Natural killer cell (primary cell): ENCODE measurements at regions not wholly inside any gene's neighbourhood (a gene's known extent, or its start where the extent isn't known, plus 50 kb on each side); places are given as distances from the start of the nearest gene placed in this dataset.
A peak's percentile ranks its signal among the peaks of the same experiment; 100 is the strongest.
"Not testable (repeated sequence)": the region's sequence is repeated elsewhere in the genome, so short reads cannot be mapped to it uniquely, and the experiment has no call there.

Experiments used
- ATAC-seq, 3 donors: fragments of 150-1000 bp in 2 of 3; fragments of 200-7000 bp in 1 of 3; cut with Tn5 transposase; 1 replicate in 1 of 3; 2 replicates in 2 of 3; pipeline ENCODE4 v1.10.0; 2021; ENCODE audit warnings: mild to moderate bottlenecking in 2 of 3, moderate library complexity in 2 of 3
- DNase-seq, 2 donors: peaks; one replicate each; pipeline versions ENCODE4 v3.0.0 to v3.0.0-alpha.2; 2013 to 2021; ENCODE audit warnings: mixed read lengths in 1 of 2
- H3K27ac ChIP-seq: one replicate; pipeline ENCODE4 v1.5.1; 2013; ENCODE audit warnings: mild to moderate bottlenecking, low read length
- H3K27me3 ChIP-seq: one replicate; pipeline ENCODE4 v1.6.1; 2013; ENCODE audit warnings: low read length; ENCODE audit not compliant: control insufficient read depth, insufficient read depth
- H3K36me3 ChIP-seq: one replicate; pipeline ENCODE4 v1.6.1; 2013; ENCODE audit warnings: low read length; ENCODE audit not compliant: control insufficient read depth, insufficient read depth
- H3K4me1 ChIP-seq: one replicate; pipeline ENCODE4 v1.6.1; 2013; ENCODE audit warnings: low read length; ENCODE audit not compliant: control insufficient read depth, insufficient read depth
- H3K4me3 ChIP-seq: one replicate; pipeline ENCODE4 v1.5.1; 2013; ENCODE audit warnings: low read length
- H3K9me3 ChIP-seq: one replicate; pipeline ENCODE4 v1.6.1; 2013; ENCODE audit warnings: low read length; ENCODE audit not compliant: control insufficient read depth, insufficient read depth
- H3K27ac Mint-ChIP-seq, 2 donors: one replicate each; pipeline ENCODE4 v1.8.0; 2022; ENCODE audit warnings: mild to moderate bottlenecking in 2 of 2, mixed read lengths in 2 of 2, moderate library complexity in 1 of 2
- H3K27me3 Mint-ChIP-seq, 2 donors: one replicate each; pipeline ENCODE4 v1.8.0; 2022; ENCODE audit warnings: low read depth in 2 of 2, mixed read lengths in 2 of 2
- H3K36me3 Mint-ChIP-seq: one replicate; pipeline ENCODE4 v1.8.0; 2022; ENCODE audit warnings: mixed read lengths
- H3K4me1 Mint-ChIP-seq, 2 donors: one replicate each; pipeline ENCODE4 v1.8.0; 2022; ENCODE audit warnings: mixed read lengths in 2 of 2
- H3K4me3 Mint-ChIP-seq: one replicate; pipeline ENCODE4 v1.8.0; 2022; ENCODE audit warnings: mild to moderate bottlenecking, moderate library complexity, mixed read lengths
- H3K9me3 Mint-ChIP-seq, 2 donors: one replicate each; pipeline ENCODE4 v1.8.0; 2022; ENCODE audit warnings: mixed read lengths in 2 of 2
- CTCF ChIP-seq: fragments of 200-600 bp; IDR thresholded peaks from one replicate; pipeline ENCODE4 v1.8.0; 2022; ENCODE audit warnings: antibody characterized with exemption
- WGBS: methylation state at CpG from one replicate; pipeline ENCODE4 v1.1.7; 2013; ENCODE audit warnings: missing lambda C conversion rate; ENCODE audit not compliant: insufficient coverage; 5-methylcytosine and 5-hydroxymethylcytosine counted together
- intact Hi-C: fragments of 100-400 bp; cut with micrococcal nuclease; formaldehyde crosslinking; loops from one replicate; pipeline ENCODE4 v1.14.2; 2022

GRCh38 chr19:27806471-27807070 is 1406.4 kb downstream of the UQCRFS1 start:
- no peaks in the 10 kb centered on the region for H3K27me3 Mint-ChIP-seq
- H3K27ac Mint-ChIP-seq: no peak overlapping the region

GRCh38 chr19:27805848-27806247 is 1407.1 kb downstream of the UQCRFS1 start:
- Histone ChIP-seq H3K9me3 (no peaks in the 10 kb centered on the region), H3K27me3 (no peaks in the 10 kb centered on the region), H3K4me3 (no peak overlapping the region), H3K36me3 (peaks cover 7% of the 10 kb centered on the region), H3K27ac (no peak overlapping the region), H3K4me1 (no peaks in the 10 kb centered on the region)
- peaks cover 7% of the 10 kb centered on the region for H3K36me3 Mint-ChIP-seq
- peaks cover 5 to 7% of the 10 kb centered on the region in 2 donors for H3K4me1 Mint-ChIP-seq
- no peak for ATAC-seq
- no peaks in the 10 kb centered on the region for H3K9me3 Mint-ChIP-seq
- TF ChIP-seq CTCF: no peak
- no peak overlapping the region for H3K4me3 Mint-ChIP-seq
- H3K27ac Mint-ChIP-seq: no peak overlapping the region
- H3K27me3 Mint-ChIP-seq: no peaks in the 10 kb centered on the region
- no peak for DNase-seq
- intact Hi-C loops: no loop called here
- 98% methylated on average over 19 of the region's 19 CpGs for WGBS

More at GRCh38 chr19:27806471-27807070, 1406.4 kb downstream of the UQCRFS1 start:
- 90% methylated on average over 17 of the region's 17 CpGs for WGBS
- peaks cover 7% of the 10 kb centered on the region for H3K36me3 Mint-ChIP-seq
- no peaks in the 10 kb centered on the region for H3K9me3 ChIP-seq
- no peak overlapping the region for H3K27ac ChIP-seq
- no peak overlapping the region for H3K4me3 Mint-ChIP-seq
- intact Hi-C loops: no loop called here
- ATAC-seq (no peak), DNase-seq (no peak)
- H3K4me3 ChIP-seq: no peak overlapping the region
- peaks cover 3% of the 10 kb centered on the region in 2 donors for H3K4me1 Mint-ChIP-seq
- H3K27me3 ChIP-seq: no peaks in the 10 kb centered on the region
- no peak for TF ChIP-seq CTCF
- H3K36me3 ChIP-seq: peaks cover 7% of the 10 kb centered on the region
- H3K9me3 Mint-ChIP-seq: no peaks in the 10 kb centered on the region
- H3K4me1 ChIP-seq: no peaks in the 10 kb centered on the region

- H3K9me3 Mint-ChIP-seq, H3K27ac ChIP-seq, H3K9me3 ChIP-seq, ATAC-seq, H3K27me3 ChIP-seq, H3K27me3 Mint-ChIP-seq, H3K36me3 Mint-ChIP-seq, intact Hi-C loops, H3K4me1 ChIP-seq, H3K4me3 Mint-ChIP-seq, DNase-seq, H3K27ac Mint-ChIP-seq, H3K4me3 ChIP-seq: not testable (repeated sequence)
- H3K36me3 ChIP-seq: peaks cover 16% of the 10 kb centered on the region
- 85% methylated on average over 12 of the region's 15 CpGs for WGBS
- peaks cover 14 to 19% of the 10 kb centered on the region in 2 donors for H3K4me1 Mint-ChIP-seq
Measured at GRCh38 chr19:27802293-27802692, 1410.7 kb downstream of the UQCRFS1 start.

GRCh38 chr19:27796540-27796939 is 1416.4 kb downstream of the UQCRFS1 start:
- Mint-ChIP-seq H3K36me3 (no peaks in the 10 kb centered on the region), H3K27ac (no peak overlapping the region), H3K9me3 (no peaks in the 10 kb centered on the region), H3K27me3 (no peaks in the 10 kb centered on the region), H3K4me1 (peaks cover 30 to 42% of the 10 kb centered on the region in 2 donors), H3K4me3 (peak overlapping the region; percentile 1)
- peaks cover 24% of the 10 kb centered on the region for H3K4me1 ChIP-seq
- no peaks in the 10 kb centered on the region for H3K9me3 ChIP-seq
- intact Hi-C loops: no loop called here
- DNase-seq (no peak), ATAC-seq (no peak)
- H3K4me3 ChIP-seq: no peak overlapping the region
- H3K27me3 ChIP-seq: no peaks in the 10 kb centered on the region
- H3K27ac ChIP-seq: no peak overlapping the region
- WGBS: 93% methylated on average over 1 of the region's 1 CpG
- peaks cover 10% of the 10 kb centered on the region for H3K36me3 ChIP-seq
- TF ChIP-seq CTCF: no peak
